ENCODE measurements at regions not wholly inside any gene's neighbourhood (a gene's known extent, or its start where the extent isn't known, plus 50 kb on each side); places are given as distances from the start of the nearest gene placed in this dataset.

DNA sequence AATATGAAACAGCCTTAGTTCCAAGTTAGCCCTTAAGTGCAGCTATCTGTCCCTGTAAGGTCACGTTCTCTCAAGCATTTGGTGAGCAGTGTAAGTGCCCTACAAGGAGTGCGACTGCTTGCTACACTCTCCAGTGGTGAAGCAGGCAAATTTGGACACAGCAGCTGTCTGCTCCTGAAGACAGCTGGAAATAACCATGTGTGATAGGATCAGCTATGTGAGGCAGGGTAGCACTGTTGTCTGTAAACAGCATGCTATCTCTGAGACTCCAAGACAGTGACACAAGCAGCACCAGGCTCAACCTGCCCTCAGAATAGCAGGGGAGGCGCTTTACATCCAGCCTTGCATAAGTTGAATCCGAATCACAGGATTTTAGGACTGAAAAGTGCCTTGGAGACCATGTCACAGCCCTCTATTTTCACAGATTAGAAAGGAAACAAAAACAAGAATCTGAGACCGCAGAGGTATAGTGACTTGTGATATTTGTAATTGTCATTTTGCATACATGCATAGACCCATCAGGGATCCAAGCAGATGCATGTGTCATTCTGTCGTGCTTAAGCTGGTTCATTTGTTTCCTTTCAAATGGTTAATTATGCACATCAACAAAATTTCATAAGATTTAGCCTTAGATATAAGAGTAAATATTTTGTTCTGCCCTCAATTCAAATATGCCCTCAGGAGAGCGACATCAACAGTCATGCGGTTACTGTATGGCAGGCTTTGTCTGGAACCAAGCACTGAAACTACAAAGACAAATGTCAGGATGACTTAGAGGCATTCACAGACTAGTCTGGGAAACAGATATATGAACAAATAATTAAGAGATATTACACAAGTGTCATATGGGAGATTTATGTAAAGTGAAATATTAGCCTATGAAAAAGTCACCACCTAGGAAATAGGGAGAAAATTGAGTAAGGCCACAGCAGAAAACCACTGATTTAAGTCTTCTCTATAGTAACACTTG lies 134.9 kb upstream of the NRIP1 start:
- H3K36me3 ChIP-seq = no peaks in the 10 kb centered on the region
- peak overlapping the region; percentile 64 for H3K27ac ChIP-seq (replicated peaks)
- H3K4me1 ChIP-seq = peaks cover 28% of the 10 kb centered on the region
- DNase-seq = no peak
- no peaks in the 10 kb centered on the region for H3K27me3 ChIP-seq (ENCODE audit: low read depth)
- TF ChIP-seq CTCF (IDR thresholded peaks at IDR 0.05; ENCODE audit: borderline replicate concordance) = no peak
- no peak overlapping the region for H3K4me3 ChIP-seq
- H3K9me3 ChIP-seq (replicated peaks) = no peaks in the 10 kb centered on the region
- intact Hi-C loops (cut with micrococcal nuclease) = no loop called here

DNA sequence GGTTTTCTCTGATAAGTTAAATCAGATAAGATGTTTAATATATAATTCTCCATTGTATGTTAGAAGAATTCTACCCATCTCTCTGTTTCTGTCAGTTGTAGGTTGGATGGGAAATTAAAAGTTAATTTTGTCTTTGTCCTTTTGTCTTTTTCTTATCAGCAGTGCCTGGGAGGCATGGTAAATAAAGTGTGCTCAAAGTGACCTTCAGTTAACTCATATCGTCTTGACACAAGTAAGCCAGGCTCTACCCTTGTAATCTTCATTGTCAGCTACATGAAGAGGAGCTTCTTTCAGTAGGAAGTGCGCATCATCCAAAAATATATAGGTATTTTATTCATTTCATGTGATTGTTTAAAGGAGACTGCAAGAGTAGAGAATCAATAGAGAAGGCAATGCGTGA lies 138.9 kb upstream of the NRIP1 start:
- intact Hi-C loops (cut with micrococcal nuclease) = no loop called here
- TF ChIP-seq CTCF (IDR thresholded peaks at IDR 0.05; ENCODE audit: borderline replicate concordance) = no peak
- Histone ChIP-seq H3K27ac (replicated peaks) (peak overlapping the region; percentile 72), H3K27me3 (ENCODE audit: low read depth) (no peaks in the 10 kb centered on the region), H3K4me1 (peaks cover 30% of the 10 kb centered on the region), H3K4me3 (no peak overlapping the region), H3K36me3 (no peaks in the 10 kb centered on the region), H3K9me3 (replicated peaks) (no peaks in the 10 kb centered on the region)
- no peak for DNase-seq

DNA sequence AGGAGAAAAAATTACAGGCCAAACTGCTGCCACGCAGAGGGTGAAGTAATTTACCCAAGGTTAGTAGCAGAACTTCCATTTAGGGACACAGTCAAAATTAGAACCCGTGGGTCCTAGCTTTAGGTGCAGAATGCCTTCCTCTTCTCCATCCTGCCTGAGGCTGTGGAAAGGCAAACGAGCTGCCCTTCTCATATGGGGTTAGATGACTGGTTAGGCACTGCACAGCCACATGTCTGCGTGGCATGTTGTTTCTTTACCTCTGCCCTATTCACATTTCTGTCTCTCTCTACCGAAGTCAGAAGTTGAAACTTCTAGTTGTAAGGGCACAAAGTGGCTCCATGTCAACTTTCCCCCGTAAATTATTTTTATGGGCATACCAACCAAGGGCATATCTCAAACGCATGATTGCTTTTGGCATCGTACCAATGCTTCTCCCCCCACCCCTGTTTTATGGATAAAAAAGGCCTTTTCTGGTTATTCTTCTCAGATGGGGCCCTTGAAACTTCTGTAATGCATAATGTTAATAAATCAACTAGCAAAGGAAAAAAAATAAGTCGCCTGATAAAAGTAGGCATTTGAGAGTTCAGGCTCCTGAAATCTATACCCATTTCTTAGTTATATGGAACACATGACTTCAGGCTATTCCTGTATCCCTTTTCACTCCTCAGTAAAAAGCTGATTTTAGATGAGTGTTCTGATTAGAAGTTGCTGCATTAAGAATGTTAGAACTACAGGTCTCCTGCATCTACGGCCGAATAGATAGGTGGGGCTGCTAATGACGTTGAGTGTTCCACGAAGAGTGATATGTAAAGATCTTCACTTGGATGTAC lies 139.6 kb upstream of the NRIP1 start:
- no peak for TF ChIP-seq CTCF (IDR thresholded peaks at IDR 0.05; ENCODE audit: borderline replicate concordance)
- Histone ChIP-seq H3K27me3 (ENCODE audit: low read depth) (no peaks in the 10 kb centered on the region), H3K36me3 (no peaks in the 10 kb centered on the region), H3K4me1 (peaks cover 25% of the 10 kb centered on the region), H3K9me3 (replicated peaks) (no peaks in the 10 kb centered on the region), H3K27ac (replicated peaks) (peak overlapping the region; percentile 72), H3K4me3 (no peak overlapping the region)
- intact Hi-C loops (cut with micrococcal nuclease) = no loop called here
- no peak for DNase-seq

- Histone ChIP-seq H3K27ac (replicated peaks) (peak overlapping the region; percentile 72), H3K36me3 (no peaks in the 10 kb centered on the region), H3K4me3 (no peak overlapping the region), H3K9me3 (replicated peaks) (no peaks in the 10 kb centered on the region), H3K4me1 (peaks cover 19% of the 10 kb centered on the region), H3K27me3 (ENCODE audit: low read depth) (no peaks in the 10 kb centered on the region)
- no peak for TF ChIP-seq CTCF (IDR thresholded peaks at IDR 0.05; ENCODE audit: borderline replicate concordance)
- intact Hi-C loops (cut with micrococcal nuclease) = no loop called here
- DNase-seq = no peak
Measured at GRCh38 chr21:15204970-15205286, 140.1 kb upstream of the NRIP1 start.

- no peak overlapping the region for H3K27ac ChIP-seq (replicated peaks)
- H3K9me3 ChIP-seq (replicated peaks) = no peaks in the 10 kb centered on the region
- no peaks in the 10 kb centered on the region for H3K27me3 ChIP-seq (ENCODE audit: low read depth)
- no peaks in the 10 kb centered on the region for H3K36me3 ChIP-seq
- intact Hi-C loops (cut with micrococcal nuclease) = no loop called here
- DNase-seq = no peak
- no peak overlapping the region for H3K4me3 ChIP-seq
- no peak for TF ChIP-seq CTCF (IDR thresholded peaks at IDR 0.05; ENCODE audit: borderline replicate concordance)
- H3K4me1 ChIP-seq = peaks cover 24% of the 10 kb centered on the region
Measured at GRCh38 chr21:15206514-15206913, 141.7 kb upstream of the NRIP1 start.

Measured in left ventricle myocardium inferior (tissue), 1 donor.